ENCODE measurements at regions not wholly inside any gene's neighbourhood (a gene's known extent, or its start where the extent isn't known, plus 50 kb on each side); places are given as distances from the start of the nearest gene placed in this dataset.

GRCh38 chr18:22667616-22668422 lies 250.1 kb upstream of the CTAGE1 start:
- DNase-seq (ENCODE audit: low read depth in 2 of 3, low spot score in 2 of 3) = no peak

- no peak for DNase-seq (ENCODE audit: low read depth in 2 of 3, low spot score in 2 of 3)
These were observed 250.8 kb upstream of the CTAGE1 start for GRCh38 chr18:22668496-22668895.

- no peak for DNase-seq (ENCODE audit: low read depth in 2 of 3, low spot score in 2 of 3)
These were observed 253.2 kb upstream of the CTAGE1 start for GRCh38 chr18:22670914-22671313.

GRCh38 chr18:22673182-22673862 lies 255.6 kb upstream of the CTAGE1 start:
- no peak for DNase-seq (ENCODE audit: low read depth in 2 of 3, low spot score in 2 of 3)

- no peak for DNase-seq (ENCODE audit: low read depth in 2 of 3, low spot score in 2 of 3)
These were observed 256.6 kb upstream of the CTAGE1 start for GRCh38 chr18:22674272-22674671.

GRCh38 chr18:22675006-22675405 lies 257.3 kb upstream of the CTAGE1 start:
- DNase-seq (ENCODE audit: low read depth in 2 of 3, low spot score in 2 of 3) = no peak

GRCh38 chr18:22676423-22676822 lies 256.7 kb upstream of the RBBP8 start:
- no peak for DNase-seq (ENCODE audit: low read depth in 2 of 3, low spot score in 2 of 3)

- no peak for DNase-seq (ENCODE audit: low read depth in 2 of 3, low spot score in 2 of 3)
These were observed 254.6 kb upstream of the RBBP8 start for GRCh38 chr18:22678486-22678885.

- DNase-seq (ENCODE audit: low read depth in 2 of 3, low spot score in 2 of 3) = no peak
These were observed 252.2 kb upstream of the RBBP8 start for GRCh38 chr18:22680944-22681343.

- no peak for DNase-seq (ENCODE audit: low read depth in 2 of 3, low spot score in 2 of 3)
These were observed 251.2 kb upstream of the RBBP8 start for GRCh38 chr18:22681908-22682307.

GRCh38 chr18:22682720-22683119 lies 250.4 kb upstream of the RBBP8 start:
- no peak for DNase-seq (ENCODE audit: low read depth in 2 of 3, low spot score in 2 of 3)

GRCh38 chr18:22683196-22683676 lies 249.9 kb upstream of the RBBP8 start:
- DNase-seq (ENCODE audit: low read depth in 2 of 3, low spot score in 2 of 3) = no peak

GRCh38 chr18:22683786-22684185 lies 249.3 kb upstream of the RBBP8 start:
- no peak for DNase-seq (ENCODE audit: low read depth in 2 of 3, low spot score in 2 of 3)

- DNase-seq (ENCODE audit: low read depth in 2 of 3, low spot score in 2 of 3) = no peak
These were observed 248.9 kb upstream of the RBBP8 start for GRCh38 chr18:22684268-22684667.

GRCh38 chr18:22685788-22686187 lies 247.3 kb upstream of the RBBP8 start:
- DNase-seq (ENCODE audit: low read depth in 2 of 3, low spot score in 2 of 3) = no peak

GRCh38 chr18:22687892-22688680 lies 245.0 kb upstream of the RBBP8 start:
- DNase-seq (ENCODE audit: low read depth in 2 of 3, low spot score in 2 of 3) = no peak

GRCh38 chr18:22688877-22689496 lies 244.1 kb upstream of the RBBP8 start:
- no peak for DNase-seq (ENCODE audit: low read depth in 2 of 3, low spot score in 2 of 3)

- no peak for DNase-seq (ENCODE audit: low read depth in 2 of 3, low spot score in 2 of 3)
These were observed 243.4 kb upstream of the RBBP8 start for GRCh38 chr18:22689712-22690111.

GRCh38 chr18:22690556-22690955 lies 242.6 kb upstream of the RBBP8 start:
- DNase-seq (ENCODE audit: low read depth in 2 of 3, low spot score in 2 of 3) = no peak

- no peak for DNase-seq (ENCODE audit: low read depth in 2 of 3, low spot score in 2 of 3)
These were observed 241.0 kb upstream of the RBBP8 start for GRCh38 chr18:22691946-22692710.

GRCh38 chr18:22694954-22695353 lies 238.2 kb upstream of the RBBP8 start:
- DNase-seq (ENCODE audit: low read depth in 2 of 3, low spot score in 2 of 3) = no peak
